Neural cell (in vitro differentiated cells): ENCODE measurements at regions not wholly inside any gene's neighbourhood (a gene's known extent, or its start where the extent isn't known, plus 50 kb on each side); places are given as distances from the start of the nearest gene placed in this dataset.

ENCODE experiments used
- CTCF ChIP-seq: fragments of 450-650 bp; IDR thresholded peaks from 2 replicates; pipeline ENCODE4 v1.5.1; 2014; ENCODE audit warnings: antibody characterized with exemption, mild to moderate bottlenecking, moderate library complexity; ENCODE audit not compliant: poor library complexity, severe bottlenecking
- SMC3 ChIP-seq: fragments of 450-650 bp; conservative IDR thresholded peaks from 2 replicates; pipeline ENCODE4 v1.6.1; 2014; ENCODE audit warnings: antibody characterized with exemption, mild to moderate bottlenecking, moderate library complexity; ENCODE audit not compliant: poor library complexity
- TAF1 ChIP-seq: IDR thresholded peaks from 2 replicates; pipeline ENCODE4 v1.6.1; 2012; ENCODE audit warnings: low read depth
- TF ChIP-seq, protein P1 (sequence below): IDR thresholded peaks from 2 replicates; pipeline ENCODE4 v1.6.1; 2012; ENCODE audit warnings: borderline replicate concordance

GRCh38 chr13:111967572-111968201, 99.3 kb upstream of the SOX1 start:
- TF ChIP-seq TAF1 (no peak), CTCF (no peak), SMC3 (no peak)
- TF ChIP-seq, protein P1, sequence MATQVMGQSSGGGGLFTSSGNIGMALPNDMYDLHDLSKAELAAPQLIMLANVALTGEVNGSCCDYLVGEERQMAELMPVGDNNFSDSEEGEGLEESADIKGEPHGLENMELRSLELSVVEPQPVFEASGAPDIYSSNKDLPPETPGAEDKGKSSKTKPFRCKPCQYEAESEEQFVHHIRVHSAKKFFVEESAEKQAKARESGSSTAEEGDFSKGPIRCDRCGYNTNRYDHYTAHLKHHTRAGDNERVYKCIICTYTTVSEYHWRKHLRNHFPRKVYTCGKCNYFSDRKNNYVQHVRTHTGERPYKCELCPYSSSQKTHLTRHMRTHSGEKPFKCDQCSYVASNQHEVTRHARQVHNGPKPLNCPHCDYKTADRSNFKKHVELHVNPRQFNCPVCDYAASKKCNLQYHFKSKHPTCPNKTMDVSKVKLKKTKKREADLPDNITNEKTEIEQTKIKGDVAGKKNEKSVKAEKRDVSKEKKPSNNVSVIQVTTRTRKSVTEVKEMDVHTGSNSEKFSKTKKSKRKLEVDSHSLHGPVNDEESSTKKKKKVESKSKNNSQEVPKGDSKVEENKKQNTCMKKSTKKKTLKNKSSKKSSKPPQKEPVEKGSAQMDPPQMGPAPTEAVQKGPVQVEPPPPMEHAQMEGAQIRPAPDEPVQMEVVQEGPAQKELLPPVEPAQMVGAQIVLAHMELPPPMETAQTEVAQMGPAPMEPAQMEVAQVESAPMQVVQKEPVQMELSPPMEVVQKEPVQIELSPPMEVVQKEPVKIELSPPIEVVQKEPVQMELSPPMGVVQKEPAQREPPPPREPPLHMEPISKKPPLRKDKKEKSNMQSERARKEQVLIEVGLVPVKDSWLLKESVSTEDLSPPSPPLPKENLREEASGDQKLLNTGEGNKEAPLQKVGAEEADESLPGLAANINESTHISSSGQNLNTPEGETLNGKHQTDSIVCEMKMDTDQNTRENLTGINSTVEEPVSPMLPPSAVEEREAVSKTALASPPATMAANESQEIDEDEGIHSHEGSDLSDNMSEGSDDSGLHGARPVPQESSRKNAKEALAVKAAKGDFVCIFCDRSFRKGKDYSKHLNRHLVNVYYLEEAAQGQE = no peak
